G401 (cell line): ENCODE measurements at regions not wholly inside any gene's neighbourhood (a gene's known extent, or its start where the extent isn't known, plus 50 kb on each side); places are given as distances from the start of the nearest gene placed in this dataset.
"Not testable (repeated sequence)": the region's sequence is repeated elsewhere in the genome, so short reads cannot be mapped to it uniquely, and the experiment has no call there.

Source experiments
- DNase-seq: peaks from one replicate; pipeline ENCODE4 v3.0.0-alpha.2; 2015; ENCODE audit warnings: low spot score
- in situ Hi-C: cut with HindIII; loops from 2 replicates; pipeline ENCODE4 v1.10.0; 2016; ENCODE audit warnings: low sequenced_read_pairs, mixed read lengths

- in situ Hi-C loops, DNase-seq: not testable (repeated sequence)
Measured at GRCh38 chr18:22706025-22706424, 227.1 kb upstream of the RBBP8 start.

DNA sequence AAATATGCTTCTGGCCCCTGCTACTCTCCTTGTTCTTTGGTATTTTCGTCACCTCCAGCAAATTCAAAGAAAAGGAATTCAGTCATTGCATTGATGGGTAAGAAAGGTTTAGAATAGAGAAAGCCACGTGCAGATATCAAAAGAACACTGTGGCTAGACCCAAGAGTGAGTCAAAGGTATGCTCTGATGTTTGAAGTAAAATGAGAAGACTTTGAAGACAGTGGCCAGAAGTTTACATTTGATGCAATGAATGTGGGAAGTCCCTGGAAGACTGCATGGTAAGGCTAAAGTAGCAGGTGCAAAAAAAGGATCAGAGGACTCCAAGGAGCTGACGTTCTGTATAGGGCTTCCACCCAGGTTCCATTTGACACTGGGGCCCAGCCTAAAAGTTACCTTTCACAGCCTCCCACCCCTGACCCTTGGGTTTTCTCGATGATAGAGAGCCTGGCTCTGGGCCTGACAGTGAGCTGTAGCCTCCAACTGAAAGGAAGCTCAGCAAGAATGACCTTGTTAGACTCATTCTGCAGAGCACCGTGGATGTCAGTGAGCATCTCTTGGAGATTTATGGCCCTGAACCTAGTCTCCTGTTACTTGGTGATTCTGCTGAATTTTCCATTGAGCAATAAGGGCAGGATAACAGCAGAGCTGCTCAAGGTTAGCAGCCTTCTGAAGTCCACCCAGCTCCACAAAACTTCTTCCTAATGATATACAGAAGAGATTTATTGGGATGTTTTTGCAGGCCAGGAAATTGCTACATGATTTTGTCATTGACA, 223.7 kb upstream of the RBBP8 start:
- in situ Hi-C loops = no loop called here
- DNase-seq = no peak

- in situ Hi-C loops = no loop called here
- DNase-seq = no peak
Measured at GRCh38 chr18:22710673-22711191, 222.4 kb upstream of the RBBP8 start.

DNA sequence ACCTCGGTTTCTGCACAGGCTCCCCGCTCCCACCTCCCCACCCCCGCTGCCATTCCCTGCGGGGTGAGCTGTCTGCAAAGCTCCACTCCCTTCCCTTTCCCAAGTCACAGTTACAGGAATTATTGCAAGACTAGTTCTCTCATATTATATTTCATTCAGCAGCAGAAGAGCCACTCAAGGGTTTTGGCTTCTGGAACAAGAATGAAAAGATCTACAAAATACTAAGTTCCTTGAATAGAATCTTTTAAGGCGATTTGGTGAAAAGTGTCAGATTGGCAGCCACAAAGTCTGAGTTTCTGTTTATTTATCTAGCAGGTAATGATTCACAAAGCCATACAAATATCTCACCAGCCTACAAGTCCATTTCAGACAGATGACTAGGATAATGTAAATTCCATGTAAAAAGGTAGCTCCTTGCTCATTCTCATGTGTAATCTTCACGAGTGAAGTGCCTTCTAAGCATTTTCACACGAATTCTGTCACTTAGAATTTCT, 221.9 kb upstream of the RBBP8 start:
- DNase-seq = no peak
- in situ Hi-C loops = no loop called here

DNA sequence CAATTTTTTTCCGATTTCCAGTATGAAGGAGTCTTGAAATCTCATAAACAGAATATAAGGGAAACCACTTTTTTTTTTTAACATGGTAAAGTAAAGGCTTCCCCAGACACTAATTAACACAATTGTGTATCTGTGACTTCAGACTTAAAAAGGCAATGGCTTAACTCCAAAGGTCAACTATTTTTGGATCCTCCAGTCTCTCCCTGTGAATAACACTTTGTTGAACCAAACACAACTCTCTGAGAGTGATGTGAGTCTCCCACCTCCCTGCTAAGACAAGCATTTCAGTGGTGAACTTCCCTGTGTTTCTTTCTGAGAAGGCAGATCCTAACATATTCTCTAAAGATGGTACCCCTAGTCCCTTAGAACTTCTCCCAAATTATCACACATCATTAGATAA, 219.6 kb upstream of the RBBP8 start:
- in situ Hi-C loops = no loop called here
- DNase-seq = no peak

DNA sequence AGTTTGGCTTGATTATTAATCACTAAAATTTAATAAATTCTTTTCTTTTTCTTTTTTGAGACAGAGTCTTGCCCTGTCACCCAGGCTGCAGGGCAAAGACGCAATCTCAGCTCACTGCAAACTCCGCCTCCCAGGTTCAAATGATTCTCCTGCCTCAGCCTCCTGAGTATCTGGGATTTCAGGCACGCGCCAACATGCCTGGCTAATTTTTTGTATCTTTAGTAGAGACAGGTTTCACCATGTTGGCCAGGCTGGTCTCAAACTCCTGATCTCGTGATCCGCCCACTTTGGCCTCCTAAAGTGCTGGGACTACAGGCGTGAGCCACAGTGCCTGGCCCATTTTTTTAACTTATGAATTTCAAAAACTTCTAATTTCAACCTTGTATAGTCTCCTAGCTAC, 215.6 kb upstream of the RBBP8 start:
- in situ Hi-C loops = not testable (repeated sequence)

DNA sequence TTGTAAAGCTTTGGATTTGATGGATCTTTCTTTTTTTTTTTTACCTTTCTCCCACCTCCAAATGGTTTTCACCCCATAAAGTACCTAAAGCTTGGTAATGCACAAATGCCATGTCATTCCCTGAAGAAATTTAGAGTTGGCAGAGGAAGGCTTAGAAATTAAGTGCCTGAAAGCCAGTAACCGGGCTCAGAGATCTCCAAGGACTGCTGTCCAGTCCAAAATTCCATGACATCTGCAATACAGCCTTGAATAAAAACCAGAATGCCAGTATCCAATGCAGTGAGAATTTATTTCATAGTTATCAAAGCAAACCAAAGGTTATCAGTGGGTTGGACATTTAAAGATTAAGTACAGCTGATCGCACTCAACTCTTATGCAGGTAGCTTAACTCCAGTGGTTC, 209.9 kb upstream of the RBBP8 start:
- no peak for DNase-seq
- in situ Hi-C loops = no loop called here

More for the DNA sequence above, 215.6 kb upstream of the RBBP8 start:
- not testable (repeated sequence) for DNase-seq

DNA sequence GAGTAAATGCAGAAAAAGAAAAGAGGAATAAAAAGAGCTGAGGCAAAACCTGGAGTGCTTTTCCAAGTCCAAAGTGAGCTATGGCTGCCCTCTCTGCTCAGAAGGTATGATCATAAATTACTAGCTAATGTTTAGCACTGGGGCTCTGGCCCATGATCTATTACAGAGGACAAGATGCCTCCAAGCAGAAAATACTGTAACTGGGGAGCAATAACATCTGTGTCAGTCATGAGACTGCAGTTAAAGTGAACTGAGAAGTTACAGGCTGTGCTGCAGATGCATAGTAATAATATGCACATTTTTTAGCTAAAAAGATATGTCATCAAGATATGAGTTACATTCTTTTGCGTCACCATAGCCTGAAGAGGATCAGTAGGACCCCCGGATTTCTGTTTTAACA, 209.4 kb upstream of the RBBP8 start:
- DNase-seq = no peak
- in situ Hi-C loops = no loop called here

- no peak for DNase-seq
- in situ Hi-C loops = no loop called here
Measured at GRCh38 chr18:22726469-22726868, 206.7 kb upstream of the RBBP8 start.

DNA sequence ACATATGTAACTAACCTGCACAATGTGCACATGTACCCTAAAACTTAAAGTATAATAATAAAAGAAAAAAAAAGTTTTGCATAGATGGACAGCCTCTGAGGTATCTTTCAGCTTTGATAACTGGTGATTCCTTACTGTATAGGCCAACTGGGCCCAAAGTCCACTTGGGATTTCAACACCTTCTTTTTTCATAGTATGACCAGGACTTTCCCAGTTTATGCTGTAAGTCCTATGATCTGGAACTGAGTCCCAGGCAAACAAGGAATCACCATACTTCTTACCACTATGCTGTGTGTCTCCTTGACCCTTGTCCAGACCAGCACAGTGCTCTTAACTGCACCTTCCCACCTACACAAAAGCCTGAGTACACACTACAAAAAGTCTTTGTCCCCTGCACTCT, 205.1 kb upstream of the RBBP8 start:
- in situ Hi-C loops = no loop called here
- DNase-seq = no peak

- in situ Hi-C loops = no loop called here
- DNase-seq = no peak
Measured at GRCh38 chr18:22728481-22729105, 204.5 kb upstream of the RBBP8 start.

GRCh38 chr18:22731398-22731797, 201.7 kb upstream of the RBBP8 start:
- in situ Hi-C loops = no loop called here
- no peak for DNase-seq

GRCh38 chr18:22734105-22734661, 198.9 kb upstream of the RBBP8 start:
- no peak for DNase-seq
- in situ Hi-C loops = no loop called here

DNA sequence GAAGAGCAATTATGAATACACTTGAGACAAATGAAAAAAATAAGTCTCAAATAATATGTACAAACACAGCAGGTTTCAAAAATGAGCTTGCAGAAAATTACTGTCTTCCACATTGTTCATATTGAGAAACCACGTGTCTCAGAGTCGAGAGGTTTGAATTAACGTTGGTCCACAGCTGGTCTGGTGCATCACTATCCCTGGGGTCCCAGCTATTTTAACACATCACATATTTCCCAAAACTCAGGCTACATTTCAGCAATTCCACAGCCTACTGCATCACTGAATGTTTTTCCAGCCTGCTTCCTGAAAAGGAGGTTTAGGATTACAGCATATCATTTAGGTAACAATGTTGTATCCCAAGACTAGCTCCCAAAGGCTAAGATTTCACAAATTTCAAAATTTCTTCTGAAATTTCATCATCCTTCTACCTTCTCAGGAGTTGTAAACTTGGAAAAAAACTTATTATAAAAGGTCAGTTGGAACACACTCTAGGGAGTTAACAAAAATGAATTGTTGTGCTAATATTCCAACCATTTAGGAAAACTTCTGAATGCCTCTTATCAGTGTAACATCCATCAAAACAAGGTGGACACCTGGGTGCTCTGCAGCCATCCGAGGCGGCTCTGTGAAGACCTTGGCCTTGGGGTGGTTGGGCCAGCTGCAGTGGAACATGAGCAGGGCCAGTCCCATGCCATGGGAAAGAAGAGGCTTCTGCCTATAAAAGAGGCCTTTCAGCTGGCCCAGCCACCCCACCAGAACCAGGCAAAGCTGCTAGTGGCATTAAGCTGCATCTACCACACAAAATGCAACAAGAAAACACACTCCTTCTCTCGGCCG, 198.1 kb upstream of the RBBP8 start:
- no peak for DNase-seq
- in situ Hi-C loops = no loop called here

GRCh38 chr18:22737054-22737453, 196.1 kb upstream of the RBBP8 start:
- in situ Hi-C loops = no loop called here
- no peak for DNase-seq

DNA sequence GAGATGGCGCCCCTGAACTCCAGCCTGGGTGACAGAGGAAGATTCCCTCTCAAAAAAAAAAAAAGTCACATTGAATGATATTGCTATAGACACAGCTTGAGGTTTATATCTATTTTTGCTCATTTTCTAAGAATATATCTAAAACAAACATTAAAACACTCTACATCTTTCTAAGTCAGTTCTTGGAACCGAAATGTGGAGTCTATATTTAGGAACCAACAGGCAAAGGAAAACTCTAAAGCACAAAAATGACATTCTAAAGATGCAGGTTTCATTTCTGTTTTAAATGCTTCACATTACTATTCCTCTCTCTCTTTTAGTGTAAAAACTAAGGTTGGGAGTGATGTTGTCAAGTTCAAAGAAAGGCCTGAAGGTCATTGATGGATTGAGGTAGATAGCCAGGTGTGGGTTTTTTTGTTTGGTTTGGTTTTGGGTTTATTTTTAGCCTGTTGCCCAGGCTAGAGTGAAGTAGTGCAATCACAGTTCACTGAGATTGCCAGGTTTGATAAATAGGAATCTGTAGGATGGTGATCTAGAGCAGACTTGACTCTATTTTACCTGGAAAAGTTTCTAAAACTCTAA, 194.0 kb upstream of the RBBP8 start:
- in situ Hi-C loops = no loop called here
- DNase-seq = no peak

DNA sequence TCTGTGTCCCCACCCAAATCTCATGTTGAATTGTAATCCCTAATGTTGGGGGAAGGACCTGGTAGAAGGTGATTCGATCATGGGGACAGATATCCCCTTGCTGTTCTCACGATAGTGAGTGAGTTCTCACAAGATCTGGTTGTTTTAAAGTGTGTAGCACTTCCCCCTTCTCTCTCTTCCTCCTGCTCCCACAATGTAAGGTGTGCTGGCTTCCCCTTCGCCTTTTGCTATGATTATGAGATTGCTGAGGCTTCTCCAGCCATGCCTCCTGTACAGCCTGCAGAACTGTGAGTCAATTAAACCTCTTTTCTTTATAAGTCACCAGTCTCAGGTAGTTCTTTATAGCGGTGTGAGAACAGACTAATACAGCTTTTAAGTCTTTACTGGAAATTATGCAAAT, 193.3 kb upstream of the RBBP8 start:
- in situ Hi-C loops = no loop called here

DNA sequence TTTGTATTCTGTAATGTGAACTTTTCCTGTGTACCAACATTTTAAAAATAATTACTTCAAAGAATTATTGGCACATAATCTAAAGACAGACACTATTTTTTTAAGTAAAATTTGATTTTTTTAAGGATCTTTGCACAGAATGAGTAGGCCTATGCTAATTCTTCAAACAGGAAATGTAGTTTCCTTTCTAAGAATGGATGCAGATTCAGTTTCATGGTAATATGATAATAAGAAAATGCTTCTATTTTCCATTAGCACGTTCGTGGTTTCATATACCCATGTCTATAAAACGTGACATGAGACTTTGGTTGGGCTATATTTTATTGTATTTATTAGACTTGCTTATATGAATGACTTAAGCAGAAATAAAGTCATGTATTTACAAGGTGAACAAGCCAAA, 191.8 kb upstream of the RBBP8 start:
- in situ Hi-C loops = no loop called here

More for the DNA sequence above, 193.3 kb upstream of the RBBP8 start:
- no peak for DNase-seq

GRCh38 chr18:22742409-22742808, 190.7 kb upstream of the RBBP8 start:
- in situ Hi-C loops = no loop called here
- no peak for DNase-seq

More for the DNA sequence above, 191.8 kb upstream of the RBBP8 start:
- DNase-seq = no peak
